OCI-LY3 (cell line): ENCODE measurements at regions not wholly inside any gene's neighbourhood (a gene's known extent, or its start where the extent isn't known, plus 50 kb on each side); places are given as distances from the start of the nearest gene placed in this dataset.
A peak's percentile ranks its signal among the peaks of the same experiment; 100 is the strongest.

Experiments used
- H2AFZ ChIP-seq: fragments of 200-600, 300-600 bp; shearing (Covaris generic); 2 replicates; pipeline ENCODE4 v1.6.0; 2014; ENCODE audit warnings: antibody characterized with exemption, low read depth, low read length
- H3K27ac ChIP-seq: fragments of 200-600, 300-600 bp; sonication (generic); 2 replicates; pipeline ENCODE4 v1.5.1; 2014; ENCODE audit warnings: mild to moderate bottlenecking, low read length, moderate library complexity, mixed read lengths
- H3K27me3 ChIP-seq: fragments of 200-600, 300-600 bp; sonication (generic); 2 replicates; pipeline ENCODE4 v1.6.1; 2014; ENCODE audit warnings: low read depth, low read length, mixed read lengths
- H3K36me3 ChIP-seq: fragments of 200-600, 300-600 bp; sonication (generic); replicated peaks from 2 replicates; pipeline ENCODE3; 2014; ENCODE audit warnings: low read depth, low read length, mixed read lengths
- H3K4me1 ChIP-seq: fragments of 300-600, 200-600 bp; sonication (generic); 2 replicates; pipeline ENCODE4 v1.6.1; 2014; ENCODE audit warnings: low read length, mixed read lengths
- H3K4me2 ChIP-seq: fragments of 200-600, 300-600 bp; sonication (generic); 2 replicates; pipeline ENCODE4 v1.6.1; 2014; ENCODE audit warnings: low read length, mixed read lengths
- H3K4me3 ChIP-seq: fragments of 300-600, 200-600 bp; sonication (generic); 2 replicates; pipeline ENCODE4 v1.5.1; 2014; ENCODE audit warnings: antibody characterized with exemption, mild to moderate bottlenecking, low read length, moderate library complexity
- H3K79me2 ChIP-seq: fragments of 300-600, 200-600 bp; shearing (Covaris generic); 2 replicates; pipeline ENCODE4 v1.6.1; 2014; ENCODE audit warnings: mild to moderate bottlenecking, low read length, mixed read lengths
- H3K9ac ChIP-seq: fragments of 300-600, 200-600 bp; shearing (Covaris generic); 2 replicates; pipeline ENCODE4 v1.6.0; 2014; ENCODE audit warnings: mild to moderate bottlenecking, low read length, moderate library complexity
- H3K9me3 ChIP-seq: fragments of 200-600, 300-600 bp; shearing (Covaris generic); 2 replicates; pipeline ENCODE4 v1.6.1; 2014; ENCODE audit warnings: low read length, mixed read lengths; ENCODE audit not compliant: insufficient read depth
- H4K20me1 ChIP-seq: fragments of 200-600, 300-600 bp; sonication (generic); 2 replicates; pipeline ENCODE4 v1.6.1; 2016; ENCODE audit warnings: low read length, mixed read lengths; ENCODE audit not compliant: insufficient read depth
- EZH2phosphoT487 ChIP-seq: fragments of 200-600 bp; shearing (Covaris generic); IDR thresholded peaks from 2 replicates; pipeline ENCODE4 v1.6.1; 2018; ENCODE audit warnings: antibody characterized with exemption, mixed run types, low read depth
- TF ChIP-seq, protein P1 (sequence below): fragments of 200-600, 300-600 bp; sonication (generic); IDR thresholded peaks from 2 replicates; pipeline ENCODE4 v1.5.1; 2014; ENCODE audit warnings: antibody characterized with exemption, low read length, low read depth

GRCh38 chr6:134511984-134512683, 194.2 kb upstream of the SGK1 start:
- no peaks in the 10 kb centered on the region for H3K9me3 ChIP-seq
- no peak overlapping the region for H3K27ac ChIP-seq
- H3K4me3 ChIP-seq = no peak overlapping the region
- no peaks in the 10 kb centered on the region for H3K79me2 ChIP-seq
- H3K36me3 ChIP-seq = no peaks in the 10 kb centered on the region
- no peak overlapping the region for H2AFZ ChIP-seq
- no peaks in the 10 kb centered on the region for H3K27me3 ChIP-seq
- no peak overlapping the region for H3K9ac ChIP-seq
- TF ChIP-seq, protein P1, sequence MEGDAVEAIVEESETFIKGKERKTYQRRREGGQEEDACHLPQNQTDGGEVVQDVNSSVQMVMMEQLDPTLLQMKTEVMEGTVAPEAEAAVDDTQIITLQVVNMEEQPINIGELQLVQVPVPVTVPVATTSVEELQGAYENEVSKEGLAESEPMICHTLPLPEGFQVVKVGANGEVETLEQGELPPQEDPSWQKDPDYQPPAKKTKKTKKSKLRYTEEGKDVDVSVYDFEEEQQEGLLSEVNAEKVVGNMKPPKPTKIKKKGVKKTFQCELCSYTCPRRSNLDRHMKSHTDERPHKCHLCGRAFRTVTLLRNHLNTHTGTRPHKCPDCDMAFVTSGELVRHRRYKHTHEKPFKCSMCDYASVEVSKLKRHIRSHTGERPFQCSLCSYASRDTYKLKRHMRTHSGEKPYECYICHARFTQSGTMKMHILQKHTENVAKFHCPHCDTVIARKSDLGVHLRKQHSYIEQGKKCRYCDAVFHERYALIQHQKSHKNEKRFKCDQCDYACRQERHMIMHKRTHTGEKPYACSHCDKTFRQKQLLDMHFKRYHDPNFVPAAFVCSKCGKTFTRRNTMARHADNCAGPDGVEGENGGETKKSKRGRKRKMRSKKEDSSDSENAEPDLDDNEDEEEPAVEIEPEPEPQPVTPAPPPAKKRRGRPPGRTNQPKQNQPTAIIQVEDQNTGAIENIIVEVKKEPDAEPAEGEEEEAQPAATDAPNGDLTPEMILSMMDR = no peak
- no peak for TF ChIP-seq EZH2phosphoT487
- no peak overlapping the region for H3K4me2 ChIP-seq
- H4K20me1 ChIP-seq = no peaks in the 10 kb centered on the region
- H3K4me1 ChIP-seq = peaks cover 7% of the 10 kb centered on the region

DNA sequence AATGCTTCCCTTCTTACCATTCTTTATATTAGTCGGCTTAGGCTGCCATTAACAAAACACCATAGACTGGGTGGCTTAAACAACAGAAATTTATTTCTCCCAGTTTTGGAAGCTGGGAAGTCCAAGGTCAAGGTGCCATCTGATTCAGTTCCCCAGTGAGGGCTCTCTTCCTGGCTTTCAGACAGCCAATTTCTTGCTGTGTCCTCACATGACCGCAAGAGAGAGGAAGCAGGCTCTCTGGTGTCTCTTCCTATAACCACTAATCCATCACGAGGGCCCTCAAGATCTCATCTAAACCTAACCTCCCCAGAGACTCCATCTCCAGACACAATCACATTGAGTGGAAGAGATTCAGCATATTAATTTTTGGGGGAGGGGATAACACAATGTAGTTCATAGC, 193.0 kb upstream of the SGK1 start:
- Histone ChIP-seq H3K4me2 (no peak overlapping the region), H3K27me3 (no peaks in the 10 kb centered on the region), H2AFZ (0 out of 2 replicates have a peak overlapping the region, but pooled peaks have one; percentile 54), H3K4me3 (no peak overlapping the region), H3K4me1 (peaks cover 7% of the 10 kb centered on the region), H3K36me3 (no peaks in the 10 kb centered on the region), H3K9me3 (no peaks in the 10 kb centered on the region), H4K20me1 (no peaks in the 10 kb centered on the region), H3K9ac (no peak overlapping the region), H3K27ac (no peak overlapping the region), H3K79me2 (no peaks in the 10 kb centered on the region)
- TF ChIP-seq EZH2phosphoT487 = no peak
- TF ChIP-seq, protein P1 = no peak

- TF ChIP-seq, protein P1 = no peak
- no peak for TF ChIP-seq EZH2phosphoT487
- no peaks in the 10 kb centered on the region for H3K27me3 ChIP-seq
- no peak overlapping the region for H2AFZ ChIP-seq
- H3K4me2 ChIP-seq = no peak overlapping the region
- H3K79me2 ChIP-seq = no peaks in the 10 kb centered on the region
- no peaks in the 10 kb centered on the region for H3K36me3 ChIP-seq
- peaks cover 7% of the 10 kb centered on the region for H3K4me1 ChIP-seq
- no peak overlapping the region for H3K27ac ChIP-seq
- H3K4me3 ChIP-seq = no peak overlapping the region
- no peaks in the 10 kb centered on the region for H4K20me1 ChIP-seq
- H3K9ac ChIP-seq = no peak overlapping the region
- no peaks in the 10 kb centered on the region for H3K9me3 ChIP-seq
Observed at GRCh38 chr6:134510142-134510541, 192.2 kb upstream of the SGK1 start.

- no peaks in the 10 kb centered on the region for H3K79me2 ChIP-seq
- H3K4me3 ChIP-seq = no peak overlapping the region
- no peak overlapping the region for H3K27ac ChIP-seq
- no peak overlapping the region for H3K9ac ChIP-seq
- TF ChIP-seq EZH2phosphoT487 = no peak
- TF ChIP-seq, protein P1 = no peak
- H3K4me2 ChIP-seq = no peak overlapping the region
- H3K9me3 ChIP-seq = no peaks in the 10 kb centered on the region
- no peaks in the 10 kb centered on the region for H4K20me1 ChIP-seq
- H2AFZ ChIP-seq = no peak overlapping the region; the same call in 1 of the 2 replicates
- peaks cover 7% of the 10 kb centered on the region for H3K4me1 ChIP-seq
- H3K36me3 ChIP-seq = no peaks in the 10 kb centered on the region
- no peaks in the 10 kb centered on the region for H3K27me3 ChIP-seq
Observed at GRCh38 chr6:134508862-134509498, 191.1 kb upstream of the SGK1 start.
